Thyroid gland (tissue), 4 donors: ENCODE measurements at regions not wholly inside any gene's neighbourhood (a gene's known extent, or its start where the extent isn't known, plus 50 kb on each side); places are given as distances from the start of the nearest gene placed in this dataset.

ENCODE experiments used
- CTCF ChIP-seq, 6 experiments: fragments of 200-600 bp in 3 of 6; fragments of 450-650 bp in 3 of 6; sonication (generic) in 3 of 6; IDR thresholded peaks; one replicate each; pipeline ENCODE4 v1.5.1; 2016 to 2019; ENCODE audit warnings: antibody characterized with exemption in 6 of 6, mild to moderate bottlenecking in 2 of 6, inconsistent platforms in 1 of 6, moderate library complexity in 1 of 6
- POLR2A ChIP-seq, 2 donors: fragments of 450-650 bp; IDR thresholded peaks; one replicate each; pipeline ENCODE4 v1.6.1; 2017; ENCODE audit warnings: antibody characterized with exemption in 2 of 2, mild to moderate bottlenecking in 2 of 2, moderate library complexity in 1 of 2

- no peak for TF ChIP-seq CTCF (IDR thresholded peaks at IDR 0.05)
- no peak for TF ChIP-seq POLR2A (IDR thresholded peaks at IDR 0.05)
These were observed 71.3 kb upstream of the BDNF start for GRCh38 chr11:27771516-27771915.
